ENCODE measurements at regions not wholly inside any gene's neighbourhood (a gene's known extent, or its start where the extent isn't known, plus 50 kb on each side); places are given as distances from the start of the nearest gene placed in this dataset.

- TF ChIP-seq, protein P1, sequence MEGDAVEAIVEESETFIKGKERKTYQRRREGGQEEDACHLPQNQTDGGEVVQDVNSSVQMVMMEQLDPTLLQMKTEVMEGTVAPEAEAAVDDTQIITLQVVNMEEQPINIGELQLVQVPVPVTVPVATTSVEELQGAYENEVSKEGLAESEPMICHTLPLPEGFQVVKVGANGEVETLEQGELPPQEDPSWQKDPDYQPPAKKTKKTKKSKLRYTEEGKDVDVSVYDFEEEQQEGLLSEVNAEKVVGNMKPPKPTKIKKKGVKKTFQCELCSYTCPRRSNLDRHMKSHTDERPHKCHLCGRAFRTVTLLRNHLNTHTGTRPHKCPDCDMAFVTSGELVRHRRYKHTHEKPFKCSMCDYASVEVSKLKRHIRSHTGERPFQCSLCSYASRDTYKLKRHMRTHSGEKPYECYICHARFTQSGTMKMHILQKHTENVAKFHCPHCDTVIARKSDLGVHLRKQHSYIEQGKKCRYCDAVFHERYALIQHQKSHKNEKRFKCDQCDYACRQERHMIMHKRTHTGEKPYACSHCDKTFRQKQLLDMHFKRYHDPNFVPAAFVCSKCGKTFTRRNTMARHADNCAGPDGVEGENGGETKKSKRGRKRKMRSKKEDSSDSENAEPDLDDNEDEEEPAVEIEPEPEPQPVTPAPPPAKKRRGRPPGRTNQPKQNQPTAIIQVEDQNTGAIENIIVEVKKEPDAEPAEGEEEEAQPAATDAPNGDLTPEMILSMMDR (IDR thresholded peaks at IDR 0.05): no peak
- no peak overlapping the region for H3K27ac ChIP-seq
- H3K4me3 ChIP-seq: no peak overlapping the region
- DNase-seq (ENCODE audit: low spot score): no peak
These were observed 188.7 kb upstream of the APCDD1 start for GRCh38 chr18:10265560-10266333.

DNA sequence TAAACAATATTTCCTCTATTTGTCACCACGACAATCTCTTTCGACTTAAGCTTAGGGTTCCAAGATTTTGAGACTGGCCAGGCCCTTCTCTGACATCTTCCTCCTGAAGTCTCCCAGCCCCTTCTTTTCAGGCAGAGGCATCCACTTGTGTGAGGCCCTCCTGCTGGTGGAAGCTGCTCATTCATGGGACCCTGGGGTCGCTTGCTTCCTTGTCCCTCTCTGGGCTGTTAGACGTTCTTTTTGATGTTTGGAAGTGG lies 188.2 kb upstream of the APCDD1 start:
- TF ChIP-seq, protein P1 (IDR thresholded peaks at IDR 0.05): no peak
- DNase-seq (ENCODE audit: low spot score): no peak
- H3K27ac ChIP-seq: no peak overlapping the region
- H3K4me3 ChIP-seq: no peak overlapping the region

GRCh38 chr18:10269261-10269660 lies 185.2 kb upstream of the APCDD1 start:
- no peak for DNase-seq (ENCODE audit: low spot score)
- Histone ChIP-seq H3K27ac (peak overlapping the region; percentile 43 to 77), H3K4me3 (no peak overlapping the region)
- TF ChIP-seq, protein P1 (IDR thresholded peaks at IDR 0.05): no peak

GRCh38 chr18:10270151-10270571 lies 184.3 kb upstream of the APCDD1 start:
- TF ChIP-seq, protein P1 (IDR thresholded peaks at IDR 0.05): no peak
- DNase-seq (ENCODE audit: low spot score): no peak
- peak overlapping the region; percentile 7 to 77 for H3K27ac ChIP-seq
- no peak overlapping the region for H3K4me3 ChIP-seq

DNA sequence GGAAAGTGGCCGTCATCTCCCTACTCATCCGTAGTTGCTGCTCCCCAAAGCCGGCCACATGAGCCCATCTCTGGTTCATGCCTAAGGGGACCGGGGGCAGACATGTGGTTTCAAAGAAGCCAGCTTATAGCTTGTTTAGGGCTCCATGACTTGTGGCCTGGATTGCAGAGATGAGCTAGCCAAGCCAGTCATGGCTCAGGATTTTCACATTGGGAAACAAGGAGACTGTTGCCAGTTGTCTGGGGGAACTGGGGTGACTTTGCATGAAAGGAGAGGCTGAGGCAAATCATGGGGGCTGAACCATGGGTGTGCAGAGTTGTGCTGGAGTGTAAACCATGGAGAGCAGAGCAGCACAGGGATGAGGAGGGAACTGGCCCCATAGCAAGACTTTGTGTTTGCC lies 183.0 kb upstream of the APCDD1 start:
- H3K27ac ChIP-seq: peak overlapping the region in 1 of 2 donors; percentile 77
- no peak overlapping the region for H3K4me3 ChIP-seq
- DNase-seq (ENCODE audit: low spot score): no peak
- TF ChIP-seq, protein P1 (IDR thresholded peaks at IDR 0.05): no peak

DNA sequence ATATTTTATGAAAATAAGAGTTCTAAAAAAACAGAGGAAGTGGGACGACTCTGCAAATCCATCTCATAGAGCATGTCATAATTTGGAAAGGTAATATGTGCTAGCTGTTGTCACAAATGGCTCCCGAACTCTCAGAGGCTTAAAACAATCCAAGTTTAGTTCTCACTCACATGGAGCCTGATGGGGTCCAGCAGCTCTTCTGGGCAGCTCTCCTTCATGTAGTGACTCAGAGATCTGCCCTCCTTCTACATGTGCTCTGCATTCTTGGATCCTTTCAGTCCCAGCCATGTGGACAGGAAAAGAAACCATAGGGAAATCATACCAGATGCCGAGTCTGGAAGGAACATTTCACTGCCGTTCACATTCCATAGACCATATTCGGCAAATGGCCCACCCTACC lies 180.1 kb upstream of the APCDD1 start:
- no peak for DNase-seq (ENCODE audit: low spot score)
- no peak overlapping the region for H3K27ac ChIP-seq
- no peak overlapping the region for H3K4me3 ChIP-seq
- TF ChIP-seq, protein P1 (IDR thresholded peaks at IDR 0.05): no peak

- no peak overlapping the region for H3K27ac ChIP-seq
- no peak overlapping the region for H3K4me3 ChIP-seq
- TF ChIP-seq, protein P1 (IDR thresholded peaks at IDR 0.05): no peak
- no peak for DNase-seq (ENCODE audit: low spot score)
These were observed 178.9 kb upstream of the APCDD1 start for GRCh38 chr18:10275486-10275885.
